Activated naive CD8-positive, alpha-beta T cell treated with anti-CD3 and anti-CD28 coated beads, Interleukin-2, amount 50 U/mL, for 24 hours (primary cell): ENCODE measurements at regions not wholly inside any gene's neighbourhood (a gene's known extent, or its start where the extent isn't known, plus 50 kb on each side); places are given as distances from the start of the nearest gene placed in this dataset.

Source experiments
- ATAC-seq: fragments of 150-1000 bp; cut with Tn5 transposase; one replicate; pipeline ENCODE4 v1.10.0; 2021
- DNase-seq: peaks from one replicate; pipeline ENCODE4 v3.0.0; 2021
- H3K27ac Mint-ChIP-seq: one replicate; pipeline ENCODE4 v1.8.0; 2021; ENCODE audit warnings: mild to moderate bottlenecking, mixed read lengths
- H3K27me3 Mint-ChIP-seq: one replicate; pipeline ENCODE4 v1.8.0; 2021; ENCODE audit warnings: mixed read lengths
- H3K36me3 Mint-ChIP-seq: one replicate; pipeline ENCODE4 v1.8.0; 2021; ENCODE audit warnings: low read depth, mixed read lengths
- H3K4me1 Mint-ChIP-seq: one replicate; pipeline ENCODE4 v1.8.0; 2021; ENCODE audit warnings: mixed read lengths
- H3K4me3 Mint-ChIP-seq: one replicate; pipeline ENCODE4 v1.8.0; 2021; ENCODE audit warnings: mild to moderate bottlenecking, moderate library complexity, mixed read lengths
- H3K9me3 Mint-ChIP-seq: one replicate; pipeline ENCODE4 v1.8.0; 2021; ENCODE audit warnings: mixed read lengths

GRCh38 chrX:39206399-39207145, 405.3 kb downstream of the MID1IP1 start:
- no peaks in the 10 kb centered on the region for H3K36me3 Mint-ChIP-seq
- no peak for ATAC-seq

GRCh38 chrX:39211501-39211900, 410.2 kb downstream of the MID1IP1 start:
- no peak for ATAC-seq
- H3K36me3 Mint-ChIP-seq, result no peaks in the 10 kb centered on the region
- no peaks in the 10 kb centered on the region for H3K9me3 Mint-ChIP-seq
- no peak overlapping the region for H3K27ac Mint-ChIP-seq
- H3K27me3 Mint-ChIP-seq, result peaks cover 3% of the 10 kb centered on the region
- peaks cover 17% of the 10 kb centered on the region for H3K4me1 Mint-ChIP-seq
- no peak for DNase-seq
- H3K4me3 Mint-ChIP-seq, result no peak overlapping the region

More at GRCh38 chrX:39206399-39207145, 405.3 kb downstream of the MID1IP1 start:
- Mint-ChIP-seq H3K27me3 (no peaks in the 10 kb centered on the region), H3K27ac (no peak overlapping the region), H3K4me3 (no peak overlapping the region), H3K9me3 (no peaks in the 10 kb centered on the region), H3K4me1 (peaks cover 53% of the 10 kb centered on the region)
- DNase-seq, result no peak

GRCh38 chrX:39212456-39212855, 411.2 kb downstream of the MID1IP1 start:
- peaks cover 14% of the 10 kb centered on the region for H3K4me1 Mint-ChIP-seq
- peaks cover 3% of the 10 kb centered on the region for H3K27me3 Mint-ChIP-seq
- peak overlapping the region; percentile 18 for H3K27ac Mint-ChIP-seq
- no peaks in the 10 kb centered on the region for H3K36me3 Mint-ChIP-seq
- DNase-seq, result peak; percentile 52
- no peaks in the 10 kb centered on the region for H3K9me3 Mint-ChIP-seq
- peak; percentile 69 for ATAC-seq
- no peak overlapping the region for H3K4me3 Mint-ChIP-seq

- no peak overlapping the region for H3K4me3 Mint-ChIP-seq
- ATAC-seq (no peak), DNase-seq (no peak)
- H3K27me3 Mint-ChIP-seq, result peaks cover 3% of the 10 kb centered on the region
- H3K9me3 Mint-ChIP-seq, result no peaks in the 10 kb centered on the region
- H3K4me1 Mint-ChIP-seq, result peaks cover 16% of the 10 kb centered on the region
- H3K27ac Mint-ChIP-seq, result no peak overlapping the region
- H3K36me3 Mint-ChIP-seq, result no peaks in the 10 kb centered on the region
Observed at GRCh38 chrX:39214387-39215126, 413.3 kb downstream of the MID1IP1 start.

- Mint-ChIP-seq H3K4me1 (peaks cover 4% of the 10 kb centered on the region), H3K4me3 (no peak overlapping the region), H3K27ac (no peak overlapping the region), H3K9me3 (no peaks in the 10 kb centered on the region), H3K27me3 (no peaks in the 10 kb centered on the region), H3K36me3 (no peaks in the 10 kb centered on the region)
- ATAC-seq (no peak), DNase-seq (no peak)
Observed at GRCh38 chrX:39220952-39221351, 419.7 kb downstream of the MID1IP1 start.

GRCh38 chrX:39222346-39223113, 421.3 kb downstream of the MID1IP1 start:
- no peak overlapping the region for H3K4me3 Mint-ChIP-seq
- no peaks in the 10 kb centered on the region for H3K9me3 Mint-ChIP-seq
- DNase-seq (no peak), ATAC-seq (no peak)
- no peaks in the 10 kb centered on the region for H3K36me3 Mint-ChIP-seq
- H3K27ac Mint-ChIP-seq, result no peak overlapping the region
- peaks cover 4% of the 10 kb centered on the region for H3K4me1 Mint-ChIP-seq
- H3K27me3 Mint-ChIP-seq, result no peaks in the 10 kb centered on the region

GRCh38 chrX:39226251-39226650, 425.0 kb downstream of the MID1IP1 start:
- no peak for DNase-seq
- Mint-ChIP-seq H3K4me3 (no peak overlapping the region), H3K9me3 (no peaks in the 10 kb centered on the region), H3K4me1 (peaks cover 5% of the 10 kb centered on the region), H3K36me3 (no peaks in the 10 kb centered on the region), H3K27ac (no peak overlapping the region), H3K27me3 (no peaks in the 10 kb centered on the region)
- no peak for ATAC-seq

GRCh38 chrX:39227371-39227770, 426.1 kb downstream of the MID1IP1 start:
- Mint-ChIP-seq H3K36me3 (no peaks in the 10 kb centered on the region), H3K27me3 (no peaks in the 10 kb centered on the region), H3K27ac (no peak overlapping the region), H3K4me3 (no peak overlapping the region), H3K9me3 (no peaks in the 10 kb centered on the region), H3K4me1 (peaks cover 5% of the 10 kb centered on the region)
- no peak for ATAC-seq
- no peak for DNase-seq

GRCh38 chrX:39238006-39238405, 436.7 kb downstream of the MID1IP1 start:
- no peaks in the 10 kb centered on the region for H3K36me3 Mint-ChIP-seq
- H3K27me3 Mint-ChIP-seq, result no peaks in the 10 kb centered on the region
- peaks cover 33% of the 10 kb centered on the region for H3K4me1 Mint-ChIP-seq
- H3K27ac Mint-ChIP-seq, result no peak overlapping the region
- H3K9me3 Mint-ChIP-seq, result no peaks in the 10 kb centered on the region
- no peak overlapping the region for H3K4me3 Mint-ChIP-seq
- DNase-seq, result no peak
- peak; percentile 52 for ATAC-seq

- Mint-ChIP-seq H3K27me3 (no peaks in the 10 kb centered on the region), H3K27ac (no peak overlapping the region), H3K9me3 (no peaks in the 10 kb centered on the region), H3K36me3 (no peaks in the 10 kb centered on the region), H3K4me1 (peaks cover 34% of the 10 kb centered on the region), H3K4me3 (no peak overlapping the region)
- no peak for ATAC-seq
- no peak for DNase-seq
Observed at GRCh38 chrX:39242187-39242586, 440.9 kb downstream of the MID1IP1 start.

- H3K27ac Mint-ChIP-seq, result no peak overlapping the region
- ATAC-seq, result no peak
- no peaks in the 10 kb centered on the region for H3K27me3 Mint-ChIP-seq
- H3K9me3 Mint-ChIP-seq, result no peaks in the 10 kb centered on the region
- H3K4me1 Mint-ChIP-seq, result peaks cover 25% of the 10 kb centered on the region
- DNase-seq, result no peak
- no peak overlapping the region for H3K4me3 Mint-ChIP-seq
- no peaks in the 10 kb centered on the region for H3K36me3 Mint-ChIP-seq
Observed at GRCh38 chrX:39244147-39244546, 442.9 kb downstream of the MID1IP1 start.

GRCh38 chrX:39245024-39245423, 443.8 kb downstream of the MID1IP1 start:
- Mint-ChIP-seq H3K9me3 (no peaks in the 10 kb centered on the region), H3K27ac (no peak overlapping the region), H3K36me3 (no peaks in the 10 kb centered on the region), H3K4me1 (peaks cover 27% of the 10 kb centered on the region), H3K27me3 (no peaks in the 10 kb centered on the region), H3K4me3 (no peak overlapping the region)
- no peak for DNase-seq
- ATAC-seq, result no peak

- H3K4me1 Mint-ChIP-seq, result peaks cover 44% of the 10 kb centered on the region
- no peaks in the 10 kb centered on the region for H3K9me3 Mint-ChIP-seq
- no peaks in the 10 kb centered on the region for H3K27me3 Mint-ChIP-seq
- DNase-seq, result no peak
- peaks cover 8% of the 10 kb centered on the region for H3K36me3 Mint-ChIP-seq
- no peak overlapping the region for H3K27ac Mint-ChIP-seq
- H3K4me3 Mint-ChIP-seq, result no peak overlapping the region
- no peak for ATAC-seq
Observed at GRCh38 chrX:39247536-39247935, 446.3 kb downstream of the MID1IP1 start.

GRCh38 chrX:39248330-39248729, 447.1 kb downstream of the MID1IP1 start:
- H3K4me1 Mint-ChIP-seq, result peaks cover 50% of the 10 kb centered on the region
- H3K27ac Mint-ChIP-seq, result no peak overlapping the region
- no peaks in the 10 kb centered on the region for H3K27me3 Mint-ChIP-seq
- H3K36me3 Mint-ChIP-seq, result peaks cover 10% of the 10 kb centered on the region
- no peaks in the 10 kb centered on the region for H3K9me3 Mint-ChIP-seq
- no peak overlapping the region for H3K4me3 Mint-ChIP-seq
- no peak for ATAC-seq
- no peak for DNase-seq

- no peak overlapping the region for H3K27ac Mint-ChIP-seq
- no peaks in the 10 kb centered on the region for H3K9me3 Mint-ChIP-seq
- no peak overlapping the region for H3K4me3 Mint-ChIP-seq
- no peak for DNase-seq
- peak; percentile 52 for ATAC-seq
- no peaks in the 10 kb centered on the region for H3K27me3 Mint-ChIP-seq
- H3K36me3 Mint-ChIP-seq, result peaks cover 18% of the 10 kb centered on the region
- peaks cover 57% of the 10 kb centered on the region for H3K4me1 Mint-ChIP-seq
Observed at GRCh38 chrX:39249999-39250398, 448.7 kb downstream of the MID1IP1 start.
